MM.1S (cell line): ENCODE measurements at regions not wholly inside any gene's neighbourhood (a gene's known extent, or its start where the extent isn't known, plus 50 kb on each side); places are given as distances from the start of the nearest gene placed in this dataset.
"Not testable (repeated sequence)": the region's sequence is repeated elsewhere in the genome, so short reads cannot be mapped to it uniquely, and the experiment has no call there.

ENCODE experiments used
- DNase-seq: peaks from one replicate; pipeline ENCODE4 v3.0.0-alpha.2; 2015
- H2AFZ ChIP-seq: fragments of 300-600 bp; sonication (generic); 2 replicates; pipeline ENCODE4 v1.6.0; 2016; ENCODE audit warnings: antibody characterized with exemption, low read length
- H3F3A ChIP-seq: fragments of 300-600 bp; sonication (generic); 2 replicates; pipeline ENCODE4 v1.6.1; 2016; ENCODE audit warnings: mild to moderate bottlenecking, antibody characterized with exemption, low read length, moderate library complexity, mixed read lengths; ENCODE audit not compliant: insufficient read depth
- H3K27ac ChIP-seq: fragments of 300-600 bp; sonication (generic); 2 replicates; pipeline ENCODE4 v1.5.1; 2016; ENCODE audit warnings: mild to moderate bottlenecking, low read length
- H3K27me3 ChIP-seq: fragments of 300-600 bp; sonication (generic); replicated peaks from 2 replicates; pipeline ENCODE4 v1.6.0; 2016; ENCODE audit warnings: low read length; ENCODE audit not compliant: insufficient read depth
- H3K36me3 ChIP-seq: fragments of 300-600 bp; sonication (generic); replicated peaks from 2 replicates; pipeline ENCODE4 v1.6.1; 2016; ENCODE audit warnings: mild to moderate bottlenecking, low read length, mixed read lengths; ENCODE audit not compliant: insufficient read depth
- H3K4me1 ChIP-seq: fragments of 300-600 bp; sonication (generic); 2 replicates; pipeline ENCODE4 v1.6.1; 2016; ENCODE audit warnings: low read length, mixed read lengths
- H3K4me2 ChIP-seq: fragments of 300-600 bp; sonication (generic); 2 replicates; pipeline ENCODE4 v1.6.0; 2016; ENCODE audit warnings: low read depth, low read length
- H3K4me3 ChIP-seq: fragments of 300-600 bp; sonication (generic); 2 replicates; pipeline ENCODE4 v1.5.1; 2016; ENCODE audit warnings: low read length, mixed read lengths
- H3K79me2 ChIP-seq: fragments of 300-600 bp; sonication (generic); 2 replicates; pipeline ENCODE4 v1.6.1; 2016; ENCODE audit warnings: mixed run types, low read length, mixed read lengths
- H3K9ac ChIP-seq: fragments of 300-600 bp; sonication (generic); 2 replicates; pipeline ENCODE4 v1.6.1; 2016; ENCODE audit warnings: low read length, mixed read lengths
- H3K9me2 ChIP-seq: fragments of 300-600 bp; sonication (generic); replicated peaks from 2 replicates; pipeline ENCODE4 v1.6.1; 2016; ENCODE audit warnings: mild to moderate bottlenecking, low read length, mixed read lengths; ENCODE audit not compliant: insufficient read depth
- H3K9me3 ChIP-seq: fragments of 300-600 bp; sonication (generic); replicated peaks from 2 replicates; pipeline ENCODE4 v1.6.1; 2016; ENCODE audit warnings: mild to moderate bottlenecking, low read length, mixed read lengths; ENCODE audit not compliant: insufficient read depth
- H4K20me1 ChIP-seq: fragments of 300-600 bp; sonication (generic); 2 replicates; pipeline ENCODE4 v1.6.1; 2016; ENCODE audit warnings: mild to moderate bottlenecking, low read length, moderate library complexity, mixed read lengths; ENCODE audit not compliant: insufficient read depth
- EZH2 ChIP-seq: fragments of 300-600 bp; sonication (generic); optimal IDR thresholded peaks from 2 replicates; pipeline ENCODE3; 2017; ENCODE audit warnings: low read depth, mild to moderate bottlenecking, antibody characterized with exemption, low read length, mixed read lengths
- EZH2phosphoT487 ChIP-seq: fragments of 300-600 bp; sonication (generic); IDR thresholded peaks from 2 replicates; pipeline ENCODE4 v1.6.1; 2018; ENCODE audit warnings: antibody characterized with exemption, low read length
- TF ChIP-seq, protein P1 (sequence below): fragments of 300-600 bp; sonication (generic); IDR thresholded peaks from 2 replicates; pipeline ENCODE4 v1.5.1; 2016; ENCODE audit warnings: antibody characterized with exemption, low read length, mixed read lengths

GRCh38 chr3:70464465-70464864, 152.0 kb upstream of the MDFIC2 start:
- Histone ChIP-seq H3K9me2 (no peaks in the 10 kb centered on the region), H4K20me1 (no peaks in the 10 kb centered on the region), H3K27ac (no peak overlapping the region), H3F3A (no peaks in the 10 kb centered on the region), H3K4me3 (no peak overlapping the region), H3K36me3 (no peaks in the 10 kb centered on the region), H2AFZ (no peak overlapping the region), H3K9ac (no peak overlapping the region), H3K79me2 (no peaks in the 10 kb centered on the region), H3K27me3 (no peaks in the 10 kb centered on the region), H3K4me1 (no peaks in the 10 kb centered on the region), H3K4me2 (no peak overlapping the region), H3K9me3 (no peaks in the 10 kb centered on the region)
- DNase-seq: no peak
- TF ChIP-seq EZH2 (no peak), EZH2phosphoT487 (no peak)
- TF ChIP-seq, protein P1, sequence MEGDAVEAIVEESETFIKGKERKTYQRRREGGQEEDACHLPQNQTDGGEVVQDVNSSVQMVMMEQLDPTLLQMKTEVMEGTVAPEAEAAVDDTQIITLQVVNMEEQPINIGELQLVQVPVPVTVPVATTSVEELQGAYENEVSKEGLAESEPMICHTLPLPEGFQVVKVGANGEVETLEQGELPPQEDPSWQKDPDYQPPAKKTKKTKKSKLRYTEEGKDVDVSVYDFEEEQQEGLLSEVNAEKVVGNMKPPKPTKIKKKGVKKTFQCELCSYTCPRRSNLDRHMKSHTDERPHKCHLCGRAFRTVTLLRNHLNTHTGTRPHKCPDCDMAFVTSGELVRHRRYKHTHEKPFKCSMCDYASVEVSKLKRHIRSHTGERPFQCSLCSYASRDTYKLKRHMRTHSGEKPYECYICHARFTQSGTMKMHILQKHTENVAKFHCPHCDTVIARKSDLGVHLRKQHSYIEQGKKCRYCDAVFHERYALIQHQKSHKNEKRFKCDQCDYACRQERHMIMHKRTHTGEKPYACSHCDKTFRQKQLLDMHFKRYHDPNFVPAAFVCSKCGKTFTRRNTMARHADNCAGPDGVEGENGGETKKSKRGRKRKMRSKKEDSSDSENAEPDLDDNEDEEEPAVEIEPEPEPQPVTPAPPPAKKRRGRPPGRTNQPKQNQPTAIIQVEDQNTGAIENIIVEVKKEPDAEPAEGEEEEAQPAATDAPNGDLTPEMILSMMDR: no peak

DNA sequence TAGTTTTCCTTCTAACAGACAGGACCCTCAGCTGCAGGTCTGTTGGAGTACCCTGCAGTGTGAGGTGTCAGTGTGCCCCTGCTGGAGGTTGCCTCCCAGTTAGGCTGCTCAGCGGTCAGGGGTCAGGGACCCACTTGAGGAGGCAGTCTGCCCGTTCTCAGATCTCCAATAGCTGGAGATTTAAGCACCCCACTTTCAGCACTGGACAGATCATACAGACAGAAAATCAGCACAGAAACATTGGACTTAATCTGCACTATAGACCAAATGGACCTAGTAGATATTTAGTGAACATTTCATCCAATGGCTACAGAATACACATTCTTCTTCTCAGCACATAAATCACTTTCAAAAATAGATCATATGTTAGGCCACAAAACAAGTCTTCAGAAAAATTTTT, 137.8 kb upstream of the MDFIC2 start:
- not testable (repeated sequence) for DNase-seq, H3K4me3 ChIP-seq, H3K27ac ChIP-seq, H4K20me1 ChIP-seq, H3K9ac ChIP-seq, H3K36me3 ChIP-seq, H3K9me3 ChIP-seq, H2AFZ ChIP-seq, H3K9me2 ChIP-seq, H3F3A ChIP-seq, H3K4me1 ChIP-seq, H3K79me2 ChIP-seq, H3K4me2 ChIP-seq, H3K27me3 ChIP-seq

GRCh38 chr3:70435422-70435821, 123.0 kb upstream of the MDFIC2 start:
- not testable (repeated sequence) for H3K27ac ChIP-seq, H3K4me2 ChIP-seq, H3K36me3 ChIP-seq, H4K20me1 ChIP-seq, H3F3A ChIP-seq, H2AFZ ChIP-seq, H3K9me2 ChIP-seq, H3K9ac ChIP-seq, H3K27me3 ChIP-seq, H3K4me1 ChIP-seq, DNase-seq, H3K79me2 ChIP-seq, H3K9me3 ChIP-seq, H3K4me3 ChIP-seq

- no peak for DNase-seq
- H2AFZ ChIP-seq: no peak overlapping the region
- H3K27me3 ChIP-seq: no peaks in the 10 kb centered on the region
- no peak overlapping the region for H3K4me2 ChIP-seq
- H3K9ac ChIP-seq: no peak overlapping the region
- no peaks in the 10 kb centered on the region for H3F3A ChIP-seq
- H3K4me3 ChIP-seq: no peak overlapping the region
- H3K4me1 ChIP-seq: no peaks in the 10 kb centered on the region
- no peaks in the 10 kb centered on the region for H3K79me2 ChIP-seq
- H4K20me1 ChIP-seq: no peaks in the 10 kb centered on the region
- TF ChIP-seq EZH2 (no peak), EZH2phosphoT487 (no peak)
- TF ChIP-seq, protein P1: no peak
- no peaks in the 10 kb centered on the region for H3K9me2 ChIP-seq
- H3K27ac ChIP-seq: no peak overlapping the region
- no peaks in the 10 kb centered on the region for H3K36me3 ChIP-seq
- H3K9me3 ChIP-seq: no peaks in the 10 kb centered on the region
These were observed 120.7 kb upstream of the MDFIC2 start for GRCh38 chr3:70433091-70433490.
